SKM-1 treated with dmso at 0.1 percent for 144 hours (cell line): ENCODE measurements at regions not wholly inside any gene's neighbourhood (a gene's known extent, or its start where the extent isn't known, plus 50 kb on each side); places are given as distances from the start of the nearest gene placed in this dataset.

Source experiments
- DNase-seq: peaks from one replicate; lab custom pipeline; 2025; ENCODE audit not compliant: unreplicated experiment; lab: John Stamatoyannopoulos, UW

DNA sequence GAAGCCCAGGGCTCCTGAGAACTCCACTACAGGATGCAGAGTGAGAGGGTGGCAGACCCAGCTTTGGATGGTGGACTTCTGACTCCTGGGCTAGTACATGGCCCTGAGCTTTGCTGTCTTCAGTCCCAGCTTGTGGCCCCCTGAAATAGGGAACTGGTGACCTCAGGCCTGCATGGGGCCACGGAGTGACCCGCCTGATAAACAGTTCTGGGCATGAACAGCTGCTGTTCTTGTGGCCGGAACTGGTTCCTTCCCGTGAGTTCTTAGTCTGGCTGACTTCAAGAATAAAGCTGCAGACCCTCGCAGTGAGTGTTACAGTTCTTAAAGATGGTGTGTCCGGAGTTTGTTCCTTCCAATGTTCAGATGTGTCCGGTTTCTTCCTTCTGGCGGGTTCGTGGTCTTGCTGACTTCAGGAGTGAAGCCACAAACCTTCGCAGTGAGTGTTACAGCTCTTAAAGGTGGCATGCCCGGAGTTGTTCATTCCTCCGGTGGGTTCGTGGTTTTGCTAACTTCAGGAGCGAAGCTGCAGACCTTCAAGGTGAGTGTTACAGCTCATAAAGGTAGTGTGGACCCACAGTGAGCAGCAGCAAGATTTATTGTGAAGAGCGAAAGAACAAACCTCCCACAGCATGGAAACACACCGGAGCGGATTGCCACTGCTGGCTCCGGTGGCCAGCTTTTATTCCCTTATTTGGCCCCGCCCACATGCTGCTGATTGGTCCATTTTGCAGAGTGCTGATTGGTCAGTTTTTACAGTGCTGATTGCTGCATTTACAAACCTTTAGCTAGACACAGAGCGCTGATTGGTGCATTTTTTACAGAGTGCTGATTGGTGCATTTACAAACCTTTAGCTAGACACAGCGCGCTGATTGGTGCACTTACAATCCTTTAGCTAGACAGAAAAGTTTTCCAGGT lies 268.0 kb downstream of the ZEB1 start:
- no peak for DNase-seq

DNA sequence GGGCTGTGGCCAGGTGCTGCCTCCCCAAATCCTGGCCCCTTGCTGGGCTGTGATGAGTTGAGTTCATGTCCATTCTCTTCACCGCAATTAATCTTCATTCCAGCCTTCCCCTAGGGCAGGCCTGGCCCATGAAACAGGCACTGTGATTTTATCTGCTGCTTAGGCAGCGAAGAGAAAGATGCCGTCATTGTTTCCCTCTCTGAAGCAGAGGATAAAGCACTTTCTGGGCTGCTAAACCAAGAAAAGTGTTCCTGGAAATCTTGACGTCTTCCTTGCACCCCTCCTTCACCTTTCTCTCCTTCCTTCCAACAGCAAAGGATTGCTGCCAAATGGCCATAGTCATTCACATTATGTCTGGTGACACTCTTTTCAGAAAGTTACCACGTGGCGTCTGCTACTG lies 265.9 kb downstream of the ZEB1 start:
- DNase-seq = no peak

DNA sequence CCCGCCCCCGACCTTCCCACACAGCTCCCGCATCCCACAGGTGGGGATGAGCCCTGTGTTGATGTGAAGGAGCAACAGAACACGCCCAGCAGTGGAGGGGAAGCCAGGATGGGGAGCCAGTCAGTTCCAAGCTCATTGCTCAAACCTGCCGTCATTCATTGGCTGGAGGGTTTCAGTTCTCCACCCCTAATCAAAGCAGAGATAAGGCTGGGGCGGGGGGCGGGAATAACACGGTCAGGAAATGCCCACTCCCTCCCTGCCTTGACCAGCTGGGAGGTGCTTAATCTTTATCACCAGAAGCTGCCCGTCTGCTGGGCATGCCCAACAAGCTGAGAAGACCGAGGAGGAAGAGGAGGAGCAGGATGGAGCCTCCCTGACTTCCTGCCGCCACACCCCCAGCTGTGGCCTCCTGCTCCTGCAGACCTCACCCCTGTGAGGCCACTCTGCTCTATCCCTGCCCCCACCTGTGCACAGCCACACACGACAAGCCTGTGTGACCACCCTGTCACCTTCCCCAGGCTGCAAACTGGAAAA lies 265.1 kb downstream of the ZEB1 start:
- DNase-seq = no peak

DNA sequence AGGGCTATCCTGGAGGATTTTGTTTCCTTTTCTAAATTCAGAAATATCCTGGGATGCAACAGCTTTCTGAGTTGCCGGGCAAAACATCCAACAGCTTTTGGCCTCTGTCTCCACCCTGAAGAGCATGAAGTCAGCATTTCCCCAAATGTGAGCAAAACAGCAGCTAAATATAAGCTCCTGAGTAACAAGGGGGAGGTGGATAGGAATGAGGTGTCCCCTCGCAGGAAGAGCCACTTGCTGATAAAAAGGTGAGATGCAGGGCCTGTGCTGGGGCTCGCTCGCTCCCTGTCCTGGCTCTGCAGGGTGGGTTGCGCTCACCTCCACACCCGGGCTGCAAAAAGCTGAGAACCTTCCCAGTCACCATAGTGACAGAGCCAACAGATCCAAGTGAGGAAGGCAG lies 264.3 kb downstream of the ZEB1 start:
- DNase-seq = no peak

DNA sequence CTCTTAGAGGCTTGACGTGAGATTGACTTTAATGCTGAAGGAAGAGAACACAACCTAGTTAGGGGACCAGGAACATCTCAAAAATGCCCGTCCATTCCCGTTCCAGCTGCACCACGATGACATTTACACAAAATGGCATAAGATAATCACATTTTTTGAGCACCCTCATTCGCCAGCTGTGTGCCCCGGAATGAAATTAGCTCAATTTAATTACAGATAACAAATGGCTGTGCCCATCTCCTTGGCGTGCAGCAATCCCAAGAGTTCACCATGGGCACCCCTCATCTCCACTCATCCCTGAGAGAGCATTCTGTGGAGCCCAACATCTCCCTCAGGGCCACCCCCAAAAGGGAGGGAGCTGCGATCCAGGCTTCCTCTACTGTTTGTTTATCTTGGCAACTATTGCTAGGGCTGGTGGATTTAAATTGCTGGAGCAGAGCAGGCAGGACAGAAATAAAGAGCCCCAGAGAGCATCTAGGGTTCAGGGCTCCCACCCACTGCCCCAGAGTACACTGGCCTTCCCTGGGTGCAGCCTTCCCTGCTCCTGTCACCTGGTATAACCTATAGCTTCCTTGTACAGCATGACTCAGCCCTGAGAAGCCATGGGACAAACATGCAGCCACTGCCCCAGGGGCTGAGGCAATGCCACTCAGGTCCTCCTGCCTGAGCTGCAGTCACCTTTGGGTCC lies 263.5 kb downstream of the ZEB1 start:
- DNase-seq = no peak

DNA sequence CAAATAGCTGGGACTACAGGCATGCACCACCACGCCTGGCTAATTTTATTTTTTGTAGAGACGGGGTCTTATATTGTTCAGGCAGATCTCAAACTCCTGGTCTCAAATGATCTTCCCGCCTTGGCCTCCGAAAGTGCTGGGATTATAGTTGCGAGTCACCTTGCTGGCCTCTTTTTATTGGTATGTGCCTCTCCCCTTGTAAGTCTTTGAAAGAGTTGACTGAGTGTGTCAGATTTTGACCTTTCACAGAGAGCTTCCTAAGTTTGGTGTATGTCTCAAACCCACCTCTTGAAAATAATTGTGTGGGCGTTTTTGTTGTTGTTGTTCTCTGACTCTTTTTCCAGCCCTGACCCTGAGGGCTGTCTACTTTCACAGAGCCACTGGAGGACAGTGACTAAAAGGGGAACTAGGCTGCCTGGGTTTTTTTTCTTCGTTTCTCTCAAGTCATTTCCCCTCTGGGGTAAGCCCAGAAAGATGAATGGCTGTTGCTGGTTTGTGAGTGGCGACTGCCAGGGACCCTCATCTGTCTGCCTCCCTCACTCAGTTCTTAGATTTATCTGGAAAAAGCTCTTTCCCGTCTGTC lies 262.8 kb downstream of the ZEB1 start:
- DNase-seq = peak; percentile 14

DNA sequence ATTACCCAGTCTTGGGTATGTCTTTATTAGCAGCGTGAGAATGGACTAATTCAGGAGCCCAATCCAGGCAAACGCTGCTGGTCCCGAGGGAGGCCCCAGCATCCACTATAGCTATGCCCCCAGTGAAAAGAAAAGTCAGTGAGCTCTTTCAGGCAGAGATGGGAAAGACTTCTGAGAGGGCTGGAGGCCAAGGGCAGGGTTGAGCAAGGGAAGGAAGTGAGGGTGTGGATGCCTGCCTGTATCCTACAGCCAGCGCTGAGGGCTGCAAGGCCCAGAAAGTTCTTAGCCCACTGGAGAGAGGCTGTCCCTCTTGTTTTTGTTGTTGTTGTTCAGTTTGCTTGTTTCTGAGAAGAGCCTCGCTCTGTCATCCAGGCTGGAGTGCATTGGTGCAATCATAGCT lies 261.6 kb downstream of the ZEB1 start:
- DNase-seq = no peak
